Hepatocyte (in vitro differentiated cells): ENCODE measurements at regions not wholly inside any gene's neighbourhood (a gene's known extent, or its start where the extent isn't known, plus 50 kb on each side); places are given as distances from the start of the nearest gene placed in this dataset.

ENCODE experiments used
- DNase-seq: peaks from one replicate; pipeline ENCODE4 v3.0.0-alpha.2; 2016; ENCODE audit warnings: low spot score
- H2AFZ ChIP-seq: fragments of 200-600 bp; sonication (generic); 2 replicates; pipeline ENCODE4 v1.6.0; 2016; ENCODE audit warnings: antibody characterized with exemption, mild to moderate bottlenecking
- H3K27ac ChIP-seq: fragments of 200-600 bp; sonication (generic); 2 replicates; pipeline ENCODE4 v1.5.1; 2016; ENCODE audit warnings: mild to moderate bottlenecking
- H3K27me3 ChIP-seq: fragments of 200-600 bp; sonication (generic); 2 replicates; pipeline ENCODE4 v1.6.1; 2016
- H3K36me3 ChIP-seq: fragments of 200-600 bp; sonication (generic); replicated peaks from 2 replicates; pipeline ENCODE4 v1.5.1; 2016; ENCODE audit warnings: low read depth; ENCODE audit not compliant: insufficient read depth
- H3K4me1 ChIP-seq: fragments of 200-600 bp; sonication (generic); 2 replicates; pipeline ENCODE4 v1.5.1; 2016; ENCODE audit warnings: mild to moderate bottlenecking, moderate library complexity; ENCODE audit not compliant: insufficient read depth
- H3K4me2 ChIP-seq: fragments of 200-600 bp; sonication (generic); 2 replicates; pipeline ENCODE4 v1.6.0; 2016
- H3K4me3 ChIP-seq: fragments of 200-600 bp; sonication (generic); 2 replicates; pipeline ENCODE4 v1.5.1; 2016; ENCODE audit warnings: mild to moderate bottlenecking
- H3K79me2 ChIP-seq: fragments of 200-600 bp; sonication (generic); 2 replicates; pipeline ENCODE4 v1.6.0; 2017; ENCODE audit warnings: mild to moderate bottlenecking
- H3K9me2 ChIP-seq: fragments of 200-600 bp; sonication (generic); replicated peaks from 2 replicates; pipeline ENCODE4 v1.6.0; 2017; ENCODE audit warnings: mild to moderate bottlenecking; ENCODE audit not compliant: insufficient read depth
- H3K9me3 ChIP-seq: fragments of 200-600 bp; sonication (generic); 2 replicates; pipeline ENCODE4 v1.5.1; 2016; ENCODE audit warnings: low read depth, mild to moderate bottlenecking
- H4K20me1 ChIP-seq: fragments of 200-600 bp; sonication (generic); 2 replicates; pipeline ENCODE4 v1.6.0; 2016; ENCODE audit warnings: mild to moderate bottlenecking; ENCODE audit not compliant: insufficient read depth, poor library complexity, severe bottlenecking
- EZH2 ChIP-seq: fragments of 200-600 bp; sonication (generic); IDR thresholded peaks from 2 replicates; pipeline ENCODE4 v1.6.1; 2016; ENCODE audit warnings: antibody characterized with exemption, mild to moderate bottlenecking, borderline replicate concordance
- EZH2phosphoT487 ChIP-seq: fragments of 200-600 bp; sonication (generic); IDR thresholded peaks from one replicate; pipeline ENCODE4 v1.6.1; 2018; ENCODE audit warnings: antibody characterized with exemption, mild to moderate bottlenecking, low read depth, moderate library complexity; ENCODE audit not compliant: unreplicated experiment, severe bottlenecking
- WGBS: methylation state at CpG from one replicate; pipeline ENCODE4 v1.1.6; 2016; ENCODE audit warnings: low lambda C conversion rate; ENCODE audit errors: missing lambda C conversion rate; 5-methylcytosine and 5-hydroxymethylcytosine counted together
- TF ChIP-seq, protein P1 (sequence below): fragments of 200-600 bp; sonication (generic); IDR thresholded peaks from 2 replicates; pipeline ENCODE4 v1.5.1; 2016; ENCODE audit warnings: antibody characterized with exemption, mild to moderate bottlenecking; ENCODE audit not compliant: poor library complexity

- TF ChIP-seq EZH2phosphoT487: no peak
- TF ChIP-seq, protein P1, sequence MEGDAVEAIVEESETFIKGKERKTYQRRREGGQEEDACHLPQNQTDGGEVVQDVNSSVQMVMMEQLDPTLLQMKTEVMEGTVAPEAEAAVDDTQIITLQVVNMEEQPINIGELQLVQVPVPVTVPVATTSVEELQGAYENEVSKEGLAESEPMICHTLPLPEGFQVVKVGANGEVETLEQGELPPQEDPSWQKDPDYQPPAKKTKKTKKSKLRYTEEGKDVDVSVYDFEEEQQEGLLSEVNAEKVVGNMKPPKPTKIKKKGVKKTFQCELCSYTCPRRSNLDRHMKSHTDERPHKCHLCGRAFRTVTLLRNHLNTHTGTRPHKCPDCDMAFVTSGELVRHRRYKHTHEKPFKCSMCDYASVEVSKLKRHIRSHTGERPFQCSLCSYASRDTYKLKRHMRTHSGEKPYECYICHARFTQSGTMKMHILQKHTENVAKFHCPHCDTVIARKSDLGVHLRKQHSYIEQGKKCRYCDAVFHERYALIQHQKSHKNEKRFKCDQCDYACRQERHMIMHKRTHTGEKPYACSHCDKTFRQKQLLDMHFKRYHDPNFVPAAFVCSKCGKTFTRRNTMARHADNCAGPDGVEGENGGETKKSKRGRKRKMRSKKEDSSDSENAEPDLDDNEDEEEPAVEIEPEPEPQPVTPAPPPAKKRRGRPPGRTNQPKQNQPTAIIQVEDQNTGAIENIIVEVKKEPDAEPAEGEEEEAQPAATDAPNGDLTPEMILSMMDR: no peak
- no peak for TF ChIP-seq EZH2
- WGBS: 52% methylated on average over 1 of the region's 1 CpG
Measured at GRCh38 chr4:14769993-14770392, 232.3 kb upstream of the CPEB2 start.

GRCh38 chr4:14771094-14771493 is 231.2 kb upstream of the CPEB2 start:
- H3K4me3 ChIP-seq: no peak overlapping the region
- H3K9me2 ChIP-seq: no peaks in the 10 kb centered on the region
- H3K9me3 ChIP-seq: no peaks in the 10 kb centered on the region
- H4K20me1 ChIP-seq: no peaks in the 10 kb centered on the region
- 71% methylated on average over 2 of the region's 2 CpGs for WGBS
- TF ChIP-seq EZH2: no peak
- no peak for TF ChIP-seq EZH2phosphoT487
- TF ChIP-seq, protein P1: no peak
- no peak overlapping the region for H3K4me2 ChIP-seq
- H3K36me3 ChIP-seq: no peaks in the 10 kb centered on the region
- no peaks in the 10 kb centered on the region for H3K27me3 ChIP-seq
- H3K79me2 ChIP-seq: no peaks in the 10 kb centered on the region
- no peak for DNase-seq
- no peaks in the 10 kb centered on the region for H3K4me1 ChIP-seq
- H2AFZ ChIP-seq: no peak overlapping the region
- H3K27ac ChIP-seq: no peak overlapping the region

More at GRCh38 chr4:14769993-14770392, 232.3 kb upstream of the CPEB2 start:
- Histone ChIP-seq H3K79me2 (no peaks in the 10 kb centered on the region), H3K27me3 (no peaks in the 10 kb centered on the region), H4K20me1 (no peaks in the 10 kb centered on the region), H3K27ac (no peak overlapping the region), H3K4me3 (no peak overlapping the region), H3K4me1 (no peaks in the 10 kb centered on the region), H3K36me3 (no peaks in the 10 kb centered on the region), H3K9me3 (no peaks in the 10 kb centered on the region), H2AFZ (no peak overlapping the region), H3K4me2 (no peak overlapping the region), H3K9me2 (no peaks in the 10 kb centered on the region)
- no peak for DNase-seq

DNA sequence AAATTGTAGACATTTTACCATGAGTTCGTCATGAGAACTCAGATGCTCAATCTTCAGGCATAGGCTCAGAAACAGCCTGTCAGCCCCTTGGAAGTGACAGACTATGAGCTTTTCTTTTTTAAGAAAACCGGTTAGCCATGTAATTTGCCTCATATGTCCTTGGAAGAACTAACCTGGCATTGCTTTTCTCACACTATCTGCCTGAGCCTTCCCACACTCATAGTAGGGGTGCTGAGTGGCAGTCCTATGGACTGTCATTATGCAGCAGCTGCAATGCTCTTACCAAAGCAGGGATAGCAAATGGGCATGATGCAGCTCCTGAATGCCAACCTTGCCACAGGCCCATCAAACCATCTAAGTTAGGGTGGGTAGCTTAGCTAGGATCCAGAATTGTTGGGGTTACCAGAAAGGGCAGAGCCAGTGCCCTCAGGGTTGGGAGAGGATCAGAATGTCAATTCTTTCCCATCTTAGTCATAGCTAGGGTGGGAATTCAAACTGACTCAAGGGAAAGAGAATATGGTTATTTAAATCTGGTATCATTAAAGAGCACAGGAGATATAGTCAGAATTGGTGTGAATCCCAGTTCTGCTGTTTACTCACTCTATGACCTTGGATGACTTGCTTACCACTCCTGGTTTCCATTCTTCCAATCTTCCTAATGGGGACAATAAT is 230.6 kb upstream of the CPEB2 start:
- WGBS: 94% methylated on average over 2 of the region's 2 CpGs
- Histone ChIP-seq H3K4me1 (no peaks in the 10 kb centered on the region), H4K20me1 (no peaks in the 10 kb centered on the region), H2AFZ (no peak overlapping the region), H3K9me2 (no peaks in the 10 kb centered on the region), H3K4me2 (no peak overlapping the region), H3K27me3 (no peaks in the 10 kb centered on the region), H3K9me3 (no peaks in the 10 kb centered on the region), H3K79me2 (no peaks in the 10 kb centered on the region), H3K4me3 (no peak overlapping the region), H3K36me3 (no peaks in the 10 kb centered on the region), H3K27ac (no peak overlapping the region)
- TF ChIP-seq, protein P1: no peak
- TF ChIP-seq EZH2phosphoT487 (no peak), EZH2 (no peak)
- DNase-seq: no peak
